ENCODE measurements at regions not wholly inside any gene's neighbourhood (a gene's known extent, or its start where the extent isn't known, plus 50 kb on each side); places are given as distances from the start of the nearest gene placed in this dataset.
A peak's percentile ranks its signal among the peaks of the same experiment; 100 is the strongest.
"Not testable (repeated sequence)": the region's sequence is repeated elsewhere in the genome, so short reads cannot be mapped to it uniquely, and the experiment has no call there.

DNA sequence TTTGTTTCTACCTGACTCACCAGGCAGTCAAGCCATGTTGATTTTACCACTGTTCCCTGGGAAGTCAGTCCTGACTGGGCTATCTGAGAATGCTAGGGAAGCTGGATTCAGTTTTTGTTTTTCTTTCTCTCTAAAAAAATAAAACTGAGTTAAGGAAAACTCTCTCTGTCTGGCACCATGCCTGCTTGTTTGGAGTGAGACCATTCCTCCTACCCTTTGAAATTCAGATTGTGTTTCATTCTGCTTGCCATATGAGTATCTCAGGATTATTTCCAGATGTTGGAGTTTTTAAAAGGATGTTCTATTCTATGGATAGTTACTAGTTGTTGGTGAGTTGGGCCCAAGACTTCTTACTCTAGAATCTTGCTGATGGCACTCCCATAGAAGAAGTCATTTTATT is 1917.0 kb downstream of the LRRC4C start:
- TF ChIP-seq, protein P1, sequence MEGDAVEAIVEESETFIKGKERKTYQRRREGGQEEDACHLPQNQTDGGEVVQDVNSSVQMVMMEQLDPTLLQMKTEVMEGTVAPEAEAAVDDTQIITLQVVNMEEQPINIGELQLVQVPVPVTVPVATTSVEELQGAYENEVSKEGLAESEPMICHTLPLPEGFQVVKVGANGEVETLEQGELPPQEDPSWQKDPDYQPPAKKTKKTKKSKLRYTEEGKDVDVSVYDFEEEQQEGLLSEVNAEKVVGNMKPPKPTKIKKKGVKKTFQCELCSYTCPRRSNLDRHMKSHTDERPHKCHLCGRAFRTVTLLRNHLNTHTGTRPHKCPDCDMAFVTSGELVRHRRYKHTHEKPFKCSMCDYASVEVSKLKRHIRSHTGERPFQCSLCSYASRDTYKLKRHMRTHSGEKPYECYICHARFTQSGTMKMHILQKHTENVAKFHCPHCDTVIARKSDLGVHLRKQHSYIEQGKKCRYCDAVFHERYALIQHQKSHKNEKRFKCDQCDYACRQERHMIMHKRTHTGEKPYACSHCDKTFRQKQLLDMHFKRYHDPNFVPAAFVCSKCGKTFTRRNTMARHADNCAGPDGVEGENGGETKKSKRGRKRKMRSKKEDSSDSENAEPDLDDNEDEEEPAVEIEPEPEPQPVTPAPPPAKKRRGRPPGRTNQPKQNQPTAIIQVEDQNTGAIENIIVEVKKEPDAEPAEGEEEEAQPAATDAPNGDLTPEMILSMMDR (IDR thresholded peaks at IDR 0.05; ENCODE audit: extremely low read depth, low read depth, low read length): no peak
- H3K79me2 ChIP-seq (ENCODE audit: insufficient read depth, low read length): no peaks in the 10 kb centered on the region
- DNase-seq (ENCODE audit: insufficient read length, low spot score, missing footprints): no peak
- H3K4me2 ChIP-seq (ENCODE audit: insufficient read depth, low read length): no peak overlapping the region
- H3K4me3 ChIP-seq (ENCODE audit: insufficient read depth, low read length): no peak overlapping the region
- no peak overlapping the region for H3K27ac ChIP-seq (ENCODE audit: low read depth, low read length)
- H4K20me1 ChIP-seq (ENCODE audit: insufficient read depth, low read length): no peaks in the 10 kb centered on the region
- no peaks in the 10 kb centered on the region for H3K36me3 ChIP-seq (ENCODE audit: insufficient read depth, low read length)
- H3K9me3 ChIP-seq (ENCODE audit: low read depth, low read length): peaks cover 3% of the 10 kb centered on the region
- H2AFZ ChIP-seq (ENCODE audit: low read length): no peak overlapping the region
- H3K27me3 ChIP-seq (ENCODE audit: insufficient read depth, low read length): no peaks in the 10 kb centered on the region
- no peaks in the 10 kb centered on the region for H3K4me1 ChIP-seq (ENCODE audit: insufficient read depth, low read length)

DNA sequence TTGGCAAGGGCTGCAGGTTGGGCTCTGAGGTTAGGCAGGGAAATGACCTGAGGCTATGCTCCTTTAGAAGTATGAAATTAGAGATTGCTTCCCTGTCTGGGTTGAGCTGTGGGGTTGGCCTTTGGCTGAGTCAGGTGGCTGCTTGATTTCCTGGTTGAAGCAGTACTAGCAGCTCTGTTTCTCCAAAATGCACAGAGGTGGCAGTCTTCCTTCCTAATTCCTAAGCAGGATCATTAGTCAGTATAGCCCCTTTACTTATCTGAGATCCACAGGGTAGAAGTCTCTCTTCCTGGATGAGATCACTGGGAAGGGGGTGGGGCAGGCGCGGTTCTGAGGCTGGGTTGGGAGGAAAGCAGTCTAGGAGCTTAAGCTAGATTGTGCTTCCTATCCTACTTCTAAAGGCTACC is 1917.5 kb downstream of the LRRC4C start:
- DNase-seq (ENCODE audit: insufficient read length, low spot score, missing footprints): peak; percentile 14
- Histone ChIP-seq H3K4me3 (ENCODE audit: insufficient read depth, low read length) (no peak overlapping the region), H3K27me3 (ENCODE audit: insufficient read depth, low read length) (no peaks in the 10 kb centered on the region), H2AFZ (ENCODE audit: low read length) (no peak overlapping the region), H3K36me3 (ENCODE audit: insufficient read depth, low read length) (no peaks in the 10 kb centered on the region), H3K9me3 (ENCODE audit: low read depth, low read length) (peaks cover 3% of the 10 kb centered on the region), H3K79me2 (ENCODE audit: insufficient read depth, low read length) (no peaks in the 10 kb centered on the region), H3K4me1 (ENCODE audit: insufficient read depth, low read length) (no peaks in the 10 kb centered on the region), H3K27ac (ENCODE audit: low read depth, low read length) (no peak overlapping the region), H3K4me2 (ENCODE audit: insufficient read depth, low read length) (no peak overlapping the region), H4K20me1 (ENCODE audit: insufficient read depth, low read length) (no peaks in the 10 kb centered on the region)
- TF ChIP-seq, protein P1 (IDR thresholded peaks at IDR 0.05; ENCODE audit: extremely low read depth, low read depth, low read length): no peak

DNA sequence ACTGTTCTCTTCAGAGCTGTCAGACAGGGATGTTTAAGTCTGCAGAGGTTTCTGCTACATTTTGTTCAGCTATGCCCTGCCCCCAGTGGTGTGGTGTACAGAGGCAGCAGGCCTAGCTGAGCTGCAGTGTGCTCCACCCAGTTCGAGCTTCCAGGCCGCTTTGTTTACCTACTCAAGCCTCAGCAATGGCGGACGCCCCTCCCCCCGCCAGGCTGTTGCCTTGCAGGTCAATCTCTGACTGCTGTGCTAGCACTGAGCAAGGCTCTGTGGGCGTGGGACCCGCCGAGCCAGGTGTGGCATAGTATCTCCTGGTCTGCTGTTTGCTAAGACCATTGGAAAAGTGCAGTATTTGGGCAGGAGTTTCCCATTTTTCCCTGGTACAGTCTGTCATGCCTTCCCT is 1923.1 kb downstream of the LRRC4C start:
- H3K79me2 ChIP-seq (ENCODE audit: insufficient read depth, low read length); H3K4me1 ChIP-seq (ENCODE audit: insufficient read depth, low read length); DNase-seq (ENCODE audit: insufficient read length, low spot score, missing footprints); H3K4me3 ChIP-seq (ENCODE audit: insufficient read depth, low read length); H3K27ac ChIP-seq (ENCODE audit: low read depth, low read length); H3K36me3 ChIP-seq (ENCODE audit: insufficient read depth, low read length); H3K9me3 ChIP-seq (ENCODE audit: low read depth, low read length); H3K4me2 ChIP-seq (ENCODE audit: insufficient read depth, low read length); H4K20me1 ChIP-seq (ENCODE audit: insufficient read depth, low read length); H2AFZ ChIP-seq (ENCODE audit: low read length); H3K27me3 ChIP-seq (ENCODE audit: insufficient read depth, low read length): not testable (repeated sequence)

Data from osteoblast (primary cell).